ENCODE measurements at regions not wholly inside any gene's neighbourhood (a gene's known extent, or its start where the extent isn't known, plus 50 kb on each side); places are given as distances from the start of the nearest gene placed in this dataset.

- Histone ChIP-seq H3K4me1 (ENCODE audit: control insufficient read depth, insufficient read depth, low read length) (peaks cover 29% of the 10 kb centered on the region), H3K9me3 (replicated peaks; ENCODE audit: low read length) (no peaks in the 10 kb centered on the region), H3K4me3 (ENCODE audit: low read length) (no peak overlapping the region), H3K27me3 (ENCODE audit: control insufficient read depth, insufficient read depth, low read length) (no peaks in the 10 kb centered on the region), H3K9ac (ENCODE audit: low read depth, low read length) (no peak overlapping the region), H3K4me2 (ENCODE audit: low read length) (no peak overlapping the region), H3K36me3 (ENCODE audit: insufficient read depth, low read length) (no peaks in the 10 kb centered on the region)
Observed at GRCh38 chr14:85315290-85315689, 214.7 kb upstream of the FLRT2 start.

- H3K4me1 ChIP-seq (ENCODE audit: control insufficient read depth, insufficient read depth, low read length): peaks cover 31% of the 10 kb centered on the region
- no peaks in the 10 kb centered on the region for H3K9me3 ChIP-seq (replicated peaks; ENCODE audit: low read length)
- no peak overlapping the region for H3K9ac ChIP-seq (ENCODE audit: low read depth, low read length)
- H3K4me3 ChIP-seq (ENCODE audit: low read length): no peak overlapping the region
- H3K36me3 ChIP-seq (ENCODE audit: insufficient read depth, low read length): no peaks in the 10 kb centered on the region
- H3K27me3 ChIP-seq (ENCODE audit: control insufficient read depth, insufficient read depth, low read length): no peaks in the 10 kb centered on the region
- no peak overlapping the region for H3K4me2 ChIP-seq (ENCODE audit: low read length)
Observed at GRCh38 chr14:85315733-85316290, 214.1 kb upstream of the FLRT2 start.

DNA sequence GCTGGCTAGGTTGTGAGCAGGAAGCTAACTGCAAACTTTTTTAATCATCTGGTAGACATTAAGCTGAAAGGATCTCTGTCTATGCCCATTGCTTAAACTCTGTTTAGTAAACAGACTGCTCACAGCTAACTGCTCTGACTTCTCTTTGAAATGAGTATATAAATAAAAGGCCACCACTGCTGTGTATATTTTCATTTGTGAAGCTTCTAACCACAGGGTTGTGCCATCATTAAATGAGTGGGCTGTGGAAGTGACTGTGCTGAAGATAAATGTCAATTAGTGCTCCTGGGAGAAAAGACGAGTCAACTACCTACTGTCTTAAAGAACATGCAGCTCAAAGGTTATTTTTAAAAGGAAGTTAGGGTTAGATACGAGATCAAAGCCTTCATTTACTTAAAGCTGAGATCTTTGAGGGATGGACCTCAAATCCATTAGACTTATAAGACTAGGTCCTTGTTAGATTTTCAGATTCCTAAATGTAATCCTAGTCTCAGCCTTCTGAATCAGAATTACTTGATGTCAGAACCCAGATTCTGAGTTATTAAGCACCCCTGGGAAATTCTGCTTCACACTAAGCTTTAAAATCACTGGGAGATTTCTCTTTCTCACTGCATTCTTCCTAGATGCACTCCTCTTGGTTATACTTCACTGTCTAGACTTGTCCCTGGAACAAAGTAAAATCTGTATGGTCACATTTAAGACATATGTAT is 213.1 kb upstream of the FLRT2 start:
- H3K9ac ChIP-seq (ENCODE audit: low read depth, low read length): no peak overlapping the region
- H3K27me3 ChIP-seq (ENCODE audit: control insufficient read depth, insufficient read depth, low read length): no peaks in the 10 kb centered on the region
- H3K9me3 ChIP-seq (replicated peaks; ENCODE audit: low read length): no peaks in the 10 kb centered on the region
- no peaks in the 10 kb centered on the region for H3K36me3 ChIP-seq (ENCODE audit: insufficient read depth, low read length)
- no peak overlapping the region for H3K4me2 ChIP-seq (ENCODE audit: low read length)
- H3K4me1 ChIP-seq (ENCODE audit: control insufficient read depth, insufficient read depth, low read length): peaks cover 31% of the 10 kb centered on the region
- H3K4me3 ChIP-seq (ENCODE audit: low read length): no peak overlapping the region

DNA sequence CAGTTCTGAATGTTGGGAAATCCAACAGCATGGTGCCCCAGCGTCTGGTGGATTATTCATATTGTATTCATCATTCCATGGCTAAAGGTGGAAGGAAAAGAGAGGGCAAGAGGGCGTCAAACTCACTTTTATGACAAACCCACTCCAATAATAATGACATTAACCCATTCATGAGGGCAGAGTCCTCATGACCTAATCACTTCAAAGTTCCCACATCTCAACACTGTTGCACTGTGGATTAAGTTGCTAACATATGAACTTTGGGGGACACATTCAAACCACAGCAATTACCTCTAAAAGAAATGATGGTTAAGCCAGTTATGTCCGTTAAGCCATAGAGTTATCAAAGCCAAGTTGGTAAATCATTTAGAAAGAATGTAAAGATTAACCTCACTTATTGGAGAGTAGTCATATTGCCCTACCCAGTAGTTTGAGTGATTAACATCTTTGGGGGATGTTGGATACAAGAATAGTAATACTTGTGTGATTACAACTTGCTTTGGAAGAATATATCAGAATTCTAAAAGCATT is 212.4 kb upstream of the FLRT2 start:
- H3K4me3 ChIP-seq (ENCODE audit: low read length): no peak overlapping the region
- no peak overlapping the region for H3K9ac ChIP-seq (ENCODE audit: low read depth, low read length)
- H3K4me1 ChIP-seq (ENCODE audit: control insufficient read depth, insufficient read depth, low read length): peaks cover 31% of the 10 kb centered on the region
- H3K27me3 ChIP-seq (ENCODE audit: control insufficient read depth, insufficient read depth, low read length): no peaks in the 10 kb centered on the region
- no peaks in the 10 kb centered on the region for H3K9me3 ChIP-seq (replicated peaks; ENCODE audit: low read length)
- no peak overlapping the region for H3K4me2 ChIP-seq (ENCODE audit: low read length)
- no peaks in the 10 kb centered on the region for H3K36me3 ChIP-seq (ENCODE audit: insufficient read depth, low read length)

DNA sequence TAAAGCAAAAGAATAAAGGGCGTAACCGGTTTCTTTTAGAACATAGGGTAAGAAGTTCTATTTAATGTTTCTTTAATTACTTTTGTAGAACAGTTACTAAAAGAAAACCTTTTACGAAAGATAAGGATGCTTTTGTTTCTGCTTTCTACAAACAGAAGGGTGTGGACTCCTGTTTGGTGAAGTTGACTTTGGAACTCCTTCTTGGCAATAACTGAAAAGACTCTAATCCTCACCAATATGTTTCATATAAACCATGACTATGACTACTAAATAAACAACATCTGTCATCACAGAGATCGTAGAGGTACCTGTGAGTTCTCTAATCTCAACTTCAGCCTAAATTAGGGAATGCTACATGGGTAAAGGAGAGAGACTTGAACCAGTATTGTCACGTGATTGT is 210.8 kb upstream of the FLRT2 start:
- Histone ChIP-seq H3K36me3 (ENCODE audit: insufficient read depth, low read length) (no peaks in the 10 kb centered on the region), H3K9me3 (replicated peaks; ENCODE audit: low read length) (no peaks in the 10 kb centered on the region), H3K4me1 (ENCODE audit: control insufficient read depth, insufficient read depth, low read length) (peaks cover 23% of the 10 kb centered on the region), H3K27me3 (ENCODE audit: control insufficient read depth, insufficient read depth, low read length) (no peaks in the 10 kb centered on the region), H3K4me3 (ENCODE audit: low read length) (no peak overlapping the region), H3K4me2 (ENCODE audit: low read length) (no peak overlapping the region), H3K9ac (ENCODE audit: low read depth, low read length) (no peak overlapping the region)

DNA sequence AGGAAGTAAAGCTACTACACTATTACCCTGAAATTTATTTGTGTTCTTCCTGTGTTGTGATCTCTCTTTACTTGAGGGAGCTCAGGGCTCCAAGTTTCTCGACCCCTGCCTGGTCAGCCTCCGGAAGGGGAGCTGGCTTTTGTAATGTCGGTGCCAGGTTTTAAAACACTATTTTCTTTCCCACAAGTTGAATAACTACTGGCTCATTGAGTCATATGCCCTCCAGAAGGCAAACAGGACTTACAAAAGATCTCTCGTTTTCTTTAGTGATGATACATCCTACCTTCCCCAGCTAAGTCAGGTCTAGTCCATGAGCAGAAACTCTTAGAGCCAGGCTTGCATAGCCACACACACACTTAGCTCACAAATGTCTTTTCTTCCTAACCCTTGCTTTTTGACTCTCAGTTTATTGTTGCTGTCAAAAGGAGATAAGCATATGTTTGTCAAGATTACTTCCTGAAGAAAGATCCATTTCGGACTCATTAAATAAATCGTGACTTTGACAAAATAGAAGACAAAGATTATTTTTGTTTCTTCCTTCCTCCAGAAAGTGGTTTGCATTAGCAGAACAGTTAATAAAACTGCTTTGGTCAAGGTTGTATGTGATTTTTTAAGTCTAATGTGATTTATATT is 209.8 kb upstream of the FLRT2 start:
- Histone ChIP-seq H3K4me2 (ENCODE audit: low read length) (no peak overlapping the region), H3K4me3 (ENCODE audit: low read length) (no peak overlapping the region), H3K4me1 (ENCODE audit: control insufficient read depth, insufficient read depth, low read length) (peaks cover 21% of the 10 kb centered on the region), H3K9me3 (replicated peaks; ENCODE audit: low read length) (no peaks in the 10 kb centered on the region), H3K36me3 (ENCODE audit: insufficient read depth, low read length) (no peaks in the 10 kb centered on the region), H3K9ac (ENCODE audit: low read depth, low read length) (no peak overlapping the region), H3K27me3 (ENCODE audit: control insufficient read depth, insufficient read depth, low read length) (no peaks in the 10 kb centered on the region)

DNA sequence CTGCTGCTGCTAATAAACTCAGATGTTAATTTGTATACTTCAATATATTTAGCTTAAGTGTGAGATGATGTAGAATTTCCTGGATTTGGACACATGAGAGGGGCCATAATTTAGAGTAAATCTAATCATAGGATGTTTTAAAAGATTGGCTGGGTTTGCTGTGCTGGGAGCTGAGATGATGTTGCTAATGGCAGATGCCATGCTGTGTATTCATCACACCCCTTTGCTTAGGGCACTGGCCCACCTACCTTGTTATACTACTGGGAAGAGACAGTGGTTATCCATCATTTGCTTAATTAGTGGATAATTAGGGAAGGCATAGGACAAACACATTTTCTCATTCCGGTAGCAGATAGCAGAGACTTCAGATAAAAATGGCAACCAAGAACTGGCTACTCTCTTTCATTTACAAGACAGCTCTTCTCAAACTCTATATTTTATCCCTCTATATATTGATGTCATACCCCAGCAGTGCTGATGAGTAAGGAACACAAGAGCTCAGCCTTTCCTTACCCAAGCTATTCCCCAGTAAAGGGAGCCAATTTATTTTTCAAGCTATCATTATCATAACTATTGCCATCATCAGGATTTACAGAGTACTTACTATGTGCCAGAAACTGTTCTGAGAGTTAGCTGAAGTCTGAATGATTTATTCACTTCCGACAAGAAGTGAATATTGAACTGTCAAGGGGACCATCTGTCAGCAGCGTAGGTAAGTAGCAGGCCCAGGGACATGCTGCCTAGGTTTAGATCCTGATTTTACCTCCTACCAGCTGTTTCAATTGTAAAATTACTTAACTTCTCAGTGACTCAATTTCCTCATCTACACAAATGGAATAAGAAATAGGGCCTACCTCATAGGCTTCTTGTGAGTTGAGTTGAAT is 204.6 kb upstream of the FLRT2 start:
- Histone ChIP-seq H3K4me3 (ENCODE audit: low read length) (no peak overlapping the region), H3K9me3 (replicated peaks; ENCODE audit: low read length) (no peaks in the 10 kb centered on the region), H3K4me2 (ENCODE audit: low read length) (no peak overlapping the region), H3K9ac (ENCODE audit: low read depth, low read length) (no peak overlapping the region), H3K36me3 (ENCODE audit: insufficient read depth, low read length) (no peaks in the 10 kb centered on the region), H3K4me1 (ENCODE audit: control insufficient read depth, insufficient read depth, low read length) (peaks cover 1% of the 10 kb centered on the region), H3K27me3 (ENCODE audit: control insufficient read depth, insufficient read depth, low read length) (no peaks in the 10 kb centered on the region)

DNA sequence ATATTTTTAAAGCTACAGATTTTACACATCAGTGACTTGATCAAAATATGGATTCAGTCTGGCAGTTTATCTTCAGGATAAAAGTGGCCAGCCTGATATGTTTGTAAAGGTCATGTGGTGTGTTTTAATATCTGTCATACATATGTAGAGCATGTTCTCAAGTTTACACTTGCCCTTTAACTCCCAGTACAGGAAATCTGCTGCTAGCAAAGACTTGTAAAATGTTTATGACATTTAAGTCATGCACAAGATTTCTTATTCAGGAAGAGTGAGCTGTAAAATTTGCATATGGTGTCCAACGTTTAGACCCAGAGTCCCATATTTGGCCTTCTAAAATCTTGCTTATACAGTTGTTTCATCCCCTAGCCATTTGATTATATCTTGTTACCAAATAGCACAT is 197.5 kb upstream of the FLRT2 start:
- no peaks in the 10 kb centered on the region for H3K9me3 ChIP-seq (replicated peaks; ENCODE audit: low read length)

GRCh38 chr14:85333313-85333712 is 196.6 kb upstream of the FLRT2 start:
- Histone ChIP-seq H3K9me3 (replicated peaks; ENCODE audit: low read length) (no peaks in the 10 kb centered on the region), H3K4me1 (ENCODE audit: control insufficient read depth, insufficient read depth, low read length) (no peaks in the 10 kb centered on the region), H3K9ac (ENCODE audit: low read depth, low read length) (no peak overlapping the region), H3K4me3 (ENCODE audit: low read length) (no peak overlapping the region), H3K4me2 (ENCODE audit: low read length) (no peak overlapping the region), H3K27me3 (ENCODE audit: control insufficient read depth, insufficient read depth, low read length) (no peaks in the 10 kb centered on the region), H3K36me3 (ENCODE audit: insufficient read depth, low read length) (no peaks in the 10 kb centered on the region)

More for the DNA sequence above, 197.5 kb upstream of the FLRT2 start:
- no peaks in the 10 kb centered on the region for H3K4me1 ChIP-seq (ENCODE audit: control insufficient read depth, insufficient read depth, low read length)
- no peak overlapping the region for H3K4me2 ChIP-seq (ENCODE audit: low read length)
- H3K27me3 ChIP-seq (ENCODE audit: control insufficient read depth, insufficient read depth, low read length): no peaks in the 10 kb centered on the region
- no peak overlapping the region for H3K4me3 ChIP-seq (ENCODE audit: low read length)
- no peak overlapping the region for H3K9ac ChIP-seq (ENCODE audit: low read depth, low read length)
- H3K36me3 ChIP-seq (ENCODE audit: insufficient read depth, low read length): no peaks in the 10 kb centered on the region

- Histone ChIP-seq H3K4me1 (ENCODE audit: control insufficient read depth, insufficient read depth, low read length) (no peaks in the 10 kb centered on the region), H3K27me3 (ENCODE audit: control insufficient read depth, insufficient read depth, low read length) (no peaks in the 10 kb centered on the region), H3K4me3 (ENCODE audit: low read length) (no peak overlapping the region), H3K4me2 (ENCODE audit: low read length) (no peak overlapping the region), H3K9me3 (replicated peaks; ENCODE audit: low read length) (no peaks in the 10 kb centered on the region), H3K9ac (ENCODE audit: low read depth, low read length) (no peak overlapping the region), H3K36me3 (ENCODE audit: insufficient read depth, low read length) (no peaks in the 10 kb centered on the region)
Observed at GRCh38 chr14:85333841-85334240, 196.1 kb upstream of the FLRT2 start.

DNA sequence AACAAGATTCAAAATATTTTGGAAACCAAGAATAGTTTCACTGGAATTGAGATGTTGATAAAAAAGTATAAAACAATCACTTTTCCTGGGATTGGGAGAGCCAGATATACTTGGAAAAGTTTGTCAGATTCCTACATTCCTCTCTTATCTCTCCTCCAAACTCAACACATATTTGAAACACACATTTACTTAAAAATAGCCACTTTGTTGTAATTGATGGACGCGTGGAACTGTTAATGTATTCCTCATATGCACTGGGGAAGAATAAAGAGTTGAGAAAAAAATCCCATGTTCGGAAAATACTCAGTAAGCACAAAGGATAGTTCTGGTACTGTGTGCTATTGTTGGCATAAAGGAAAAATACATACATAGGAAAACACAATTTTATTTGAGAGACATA is 195.6 kb upstream of the FLRT2 start:
- no peaks in the 10 kb centered on the region for H3K27me3 ChIP-seq (ENCODE audit: control insufficient read depth, insufficient read depth, low read length)
- no peak overlapping the region for H3K4me2 ChIP-seq (ENCODE audit: low read length)
- H3K36me3 ChIP-seq (ENCODE audit: insufficient read depth, low read length): no peaks in the 10 kb centered on the region
- no peak overlapping the region for H3K4me3 ChIP-seq (ENCODE audit: low read length)
- no peak overlapping the region for H3K9ac ChIP-seq (ENCODE audit: low read depth, low read length)
- H3K9me3 ChIP-seq (replicated peaks; ENCODE audit: low read length): no peaks in the 10 kb centered on the region
- H3K4me1 ChIP-seq (ENCODE audit: control insufficient read depth, insufficient read depth, low read length): no peaks in the 10 kb centered on the region
